GM19239 (cell line): ENCODE measurements at regions not wholly inside any gene's neighbourhood (a gene's known extent, or its start where the extent isn't known, plus 50 kb on each side); places are given as distances from the start of the nearest gene placed in this dataset.
A peak's percentile ranks its signal among the peaks of the same experiment; 100 is the strongest.
"Not testable (repeated sequence)": the region's sequence is repeated elsewhere in the genome, so short reads cannot be mapped to it uniquely, and the experiment has no call there.

ENCODE experiments used
- DNase-seq: peaks from one replicate; pipeline ENCODE4 v3.0.0; 2011; ENCODE audit warnings: low spot score; ENCODE audit not compliant: insufficient read length
- FAIRE-seq: peaks from 2 replicates; lab custom pipeline; 2011; peaks lifted over from hg19 to GRCh38; lab: Jason Lieb, UNC

- DNase-seq (no peak), FAIRE-seq (no peak)
These were observed 148.9 kb upstream of the ABI3BP start for GRCh38 chr3:101142160-101142559.

GRCh38 chr3:101141135-101141534, 147.9 kb upstream of the ABI3BP start:
- FAIRE-seq (no peak), DNase-seq (no peak)

GRCh38 chr3:101138817-101139216, 145.6 kb upstream of the ABI3BP start:
- DNase-seq (no peak), FAIRE-seq (no peak)

GRCh38 chr3:101134331-101134730, 141.1 kb upstream of the ABI3BP start:
- no peak for DNase-seq
- FAIRE-seq: no peak

GRCh38 chr3:101133652-101134051, 140.4 kb upstream of the ABI3BP start:
- peak; percentile 44 for FAIRE-seq
- DNase-seq: no peak

- not testable (repeated sequence) for FAIRE-seq, DNase-seq
These were observed 140.0 kb upstream of the ABI3BP start for GRCh38 chr3:101133197-101133596.

GRCh38 chr3:101131767-101132166, 138.5 kb upstream of the ABI3BP start:
- FAIRE-seq (no peak), DNase-seq (no peak)

DNA sequence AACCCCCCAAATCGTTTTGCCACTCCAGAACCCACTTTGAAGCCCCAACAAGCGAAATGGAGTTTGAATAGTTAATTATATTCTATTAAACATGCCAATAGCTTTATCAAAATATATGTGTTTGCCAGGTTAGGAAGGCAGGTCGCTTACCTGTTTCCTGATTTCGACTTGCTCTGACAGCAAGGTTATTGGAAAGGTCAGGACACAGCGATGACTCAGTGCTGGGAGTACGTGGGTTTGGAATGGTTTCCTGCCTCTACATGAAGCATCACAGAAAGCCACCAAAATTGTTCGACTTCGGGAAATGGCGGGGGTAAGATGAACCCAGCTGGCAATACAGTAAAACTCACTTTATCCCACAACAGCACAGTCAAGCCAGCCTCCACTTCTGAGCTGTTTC, 135.6 kb upstream of the ABI3BP start:
- no peak for FAIRE-seq
- no peak for DNase-seq

GRCh38 chr3:101128001-101128400, 134.8 kb upstream of the ABI3BP start:
- DNase-seq (no peak), FAIRE-seq (no peak)

GRCh38 chr3:101124125-101124524, 130.9 kb upstream of the ABI3BP start:
- DNase-seq (no peak), FAIRE-seq (no peak)

GRCh38 chr3:101123081-101123480, 129.9 kb upstream of the ABI3BP start:
- FAIRE-seq (no peak), DNase-seq (no peak)

DNA sequence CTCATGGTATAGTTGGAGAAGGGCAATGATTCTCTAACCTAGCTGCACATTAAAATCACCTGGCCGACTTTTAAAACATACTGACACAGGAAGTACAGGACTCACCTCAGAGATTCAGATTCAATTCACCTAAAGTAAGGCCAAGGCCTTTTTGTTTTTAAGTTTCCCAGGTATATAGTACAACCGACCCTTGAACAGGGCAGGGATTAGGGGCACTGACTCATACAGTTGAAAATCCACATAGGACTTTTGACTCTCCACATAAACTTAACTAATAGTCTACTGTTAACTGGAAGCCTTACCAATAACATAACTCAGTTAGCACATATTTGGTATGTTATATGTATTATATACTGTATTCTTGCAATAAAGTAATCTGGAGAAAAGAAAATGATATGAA, 129.5 kb upstream of the ABI3BP start:
- DNase-seq (no peak), FAIRE-seq (no peak)

DNA sequence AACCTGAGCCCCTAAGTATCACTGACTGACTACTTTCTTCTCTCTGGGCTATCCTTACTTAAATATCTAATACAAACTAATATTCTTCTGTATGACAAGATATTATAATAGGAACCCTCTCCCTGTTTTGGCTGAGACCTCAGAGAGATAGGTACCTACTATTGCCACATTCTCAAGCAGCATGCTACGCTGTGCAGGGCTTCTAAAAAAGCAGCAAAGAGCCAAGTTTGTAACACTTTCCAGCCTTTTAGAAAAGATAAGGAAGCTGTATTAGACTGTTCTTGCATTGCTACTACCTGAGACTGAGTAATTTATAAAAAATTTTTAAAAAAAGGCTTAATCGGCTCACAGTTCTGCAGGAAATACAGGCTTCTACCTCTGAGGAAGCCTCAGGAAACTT, 126.8 kb upstream of the ABI3BP start:
- DNase-seq (no peak), FAIRE-seq (no peak)

GRCh38 chr3:101119535-101119934, 126.3 kb upstream of the ABI3BP start:
- no peak for DNase-seq
- no peak for FAIRE-seq

DNA sequence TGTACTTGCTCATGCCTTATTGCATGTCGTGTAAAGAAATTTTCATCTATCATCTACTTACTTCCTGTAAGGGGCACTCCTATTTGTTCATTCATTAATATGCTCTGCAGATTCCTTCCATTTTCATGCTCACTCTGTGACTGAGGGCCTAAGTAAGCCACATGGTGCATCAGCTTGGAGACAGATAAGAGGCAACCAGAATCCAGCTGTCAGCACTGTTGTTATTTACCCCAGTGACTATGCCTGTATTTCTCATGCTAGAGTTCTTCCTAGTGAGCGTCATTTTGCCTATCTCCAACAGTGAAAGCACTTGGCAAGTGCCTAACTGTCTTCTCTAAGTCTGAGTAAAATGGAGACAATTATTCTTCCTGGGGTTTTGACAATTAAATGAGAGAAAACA, 124.8 kb upstream of the ABI3BP start:
- DNase-seq (no peak), FAIRE-seq (no peak)

- DNase-seq (no peak), FAIRE-seq (no peak)
These were observed 124.2 kb upstream of the ABI3BP start for GRCh38 chr3:101117465-101117864.

DNA sequence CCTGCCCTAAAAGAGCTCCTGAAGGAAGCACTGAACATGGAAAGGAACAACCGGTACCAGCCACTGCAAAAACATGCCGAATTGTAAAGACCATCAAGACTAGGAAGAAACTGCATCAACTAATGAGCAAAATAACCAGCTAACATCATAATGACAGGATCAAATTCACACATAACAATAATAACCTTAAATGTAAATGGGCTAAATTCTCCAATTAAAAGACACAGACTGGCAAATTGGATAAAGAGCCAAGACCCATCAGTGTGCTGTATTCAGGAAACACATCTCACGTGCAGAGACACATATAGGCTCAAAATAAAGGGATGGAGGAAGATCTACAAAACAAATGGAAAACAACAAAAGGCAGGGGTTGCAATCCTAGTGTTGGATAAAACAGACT, 117.1 kb upstream of the ABI3BP start:
- not testable (repeated sequence) for FAIRE-seq, DNase-seq

DNA sequence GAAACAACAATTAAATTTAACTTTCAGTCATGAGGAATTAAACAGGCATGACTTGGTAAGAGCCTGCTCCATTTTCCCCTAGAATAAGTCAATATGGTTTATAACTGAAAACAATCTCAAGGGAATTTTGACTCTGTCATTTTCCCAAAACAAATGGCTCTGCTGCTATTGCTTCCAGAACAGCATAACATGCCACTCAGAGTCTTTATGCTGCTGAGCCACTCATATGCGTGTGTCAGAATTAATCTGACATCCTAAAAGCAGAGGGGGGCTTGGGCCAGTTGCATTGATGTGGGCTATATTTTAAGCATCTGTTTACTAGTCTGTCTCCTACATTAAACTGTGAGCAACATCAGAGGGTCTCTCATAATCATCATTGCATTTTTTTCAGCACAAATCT, 111.1 kb upstream of the ABI3BP start:
- FAIRE-seq (no peak), DNase-seq (no peak)

GRCh38 chr3:101102678-101103296, 109.6 kb upstream of the ABI3BP start:
- DNase-seq (no peak), FAIRE-seq (no peak)

- DNase-seq (no peak), FAIRE-seq (no peak)
These were observed 107.3 kb upstream of the ABI3BP start for GRCh38 chr3:101100361-101101009.

- DNase-seq (no peak), FAIRE-seq (no peak)
These were observed 106.6 kb upstream of the ABI3BP start for GRCh38 chr3:101099791-101100190.

- no peak for FAIRE-seq
- no peak for DNase-seq
These were observed 103.2 kb upstream of the ABI3BP start for GRCh38 chr3:101096444-101096843.
